GM21723 (cell line): ENCODE measurements at regions not wholly inside any gene's neighbourhood (a gene's known extent, or its start where the extent isn't known, plus 50 kb on each side); places are given as distances from the start of the nearest gene placed in this dataset.
"Not testable (repeated sequence)": the region's sequence is repeated elsewhere in the genome, so short reads cannot be mapped to it uniquely, and the experiment has no call there.

Source experiments
- ATAC-seq: cut with Tn5 transposase; IDR thresholded peaks from one replicate; pipeline ENCODE4 v1.9.1; 2021; ENCODE audit warnings: mild to moderate bottlenecking, moderate library complexity; ENCODE audit not compliant: unreplicated experiment

GRCh38 chr6:33507261-33507660, 52.9 kb downstream of the ZBTB9 start:
- ATAC-seq, result no peak

- ATAC-seq, result peak; percentile 33
Observed at GRCh38 chr6:33508935-33509926, 54.9 kb downstream of the ZBTB9 start.

- no peak for ATAC-seq
Observed at GRCh38 chr6:33513213-33513612, 58.8 kb downstream of the ZBTB9 start.

GRCh38 chr6:33516726-33517125, 62.4 kb downstream of the ZBTB9 start:
- ATAC-seq, result no peak

GRCh38 chr6:33520636-33521488, 59.2 kb downstream of the BAK1 start:
- not testable (repeated sequence) for ATAC-seq

GRCh38 chr6:33521489-33522091, 58.5 kb downstream of the BAK1 start:
- no peak for ATAC-seq
